SK-N-SH (cell line): ENCODE measurements at regions not wholly inside any gene's neighbourhood (a gene's known extent, or its start where the extent isn't known, plus 50 kb on each side); places are given as distances from the start of the nearest gene placed in this dataset.

Experiments used
- CTCF ChIA-PET: fragments of 300-600, 350-600 bp; formaldehyde crosslinking; extraction: SDS; loops from one replicate; lab custom pipeline; 2021; lab: Yijun Ruan, JAX
- POLR2A ChIA-PET: fragments of 350-600 bp; sonication (Branson Sonifier 250); formaldehyde crosslinking; extraction: SDS; loops from one replicate; lab custom pipeline; 2020; ENCODE audit warnings: antibody characterized with exemption, inconsistent platforms; lab: Yijun Ruan, JAX
- DNase-seq: peaks from one replicate; pipeline ENCODE4 v3.0.0; 2012
- H2AFZ ChIP-seq: fragments of 200-600 bp; sonication (generic); 2 replicates; pipeline ENCODE4 v1.8.1; 2016; ENCODE audit warnings: antibody characterized with exemption, mild to moderate bottlenecking, low read depth
- H3F3A ChIP-seq: fragments of 200-600 bp; sonication (generic); replicated peaks from 2 replicates; pipeline ENCODE3; 2016; ENCODE audit warnings: antibody characterized with exemption, mild to moderate bottlenecking; ENCODE audit not compliant: insufficient read depth
- H3K27ac ChIP-seq, 2 experiments: fragments of 200-500 bp in 1 of 2; fragments of 200-600 bp in 1 of 2; sonication (Bioruptor generic) in 1 of 2; sonication (generic), shearing (Covaris generic) in 1 of 2; 2 replicates each; pipeline versions ENCODE4 v1.5.1 to v1.6.1; 2014 to 2016; ENCODE audit warnings: low read depth in 2 of 2, inconsistent platforms in 1 of 2, low read length in 1 of 2, mild to moderate bottlenecking in 1 of 2, mixed read lengths in 1 of 2
- H3K27me3 ChIP-seq: fragments of 200-600 bp; sonication (generic), shearing (Covaris generic); 2 replicates; pipeline ENCODE4 v1.6.1; 2016; ENCODE audit warnings: mixed run types; ENCODE audit not compliant: insufficient read depth
- H3K36me3 ChIP-seq, 2 experiments: fragments of 200-500 bp in 1 of 2; fragments of 200-600 bp in 1 of 2; sonication (Bioruptor generic) in 1 of 2; sonication (generic) in 1 of 2; replicated peaks in 1 of 2; 2 replicates each; pipeline versions ENCODE3 to v1.5.1; 2014 to 2016; ENCODE audit warnings: low read length in 1 of 2, mild to moderate bottlenecking in 1 of 2; ENCODE audit not compliant: insufficient read depth in 2 of 2, control insufficient read depth in 1 of 2
- H3K4me1 ChIP-seq, 2 experiments: fragments of 200-500 bp in 1 of 2; fragments of 200-600 bp in 1 of 2; sonication (Bioruptor generic) in 1 of 2; sonication (generic), shearing (Covaris generic) in 1 of 2; 2 replicates each; pipeline versions ENCODE4 v1.5.1 to v1.6.1; 2014 to 2016; ENCODE audit warnings: low read depth in 1 of 2, low read length in 1 of 2, mixed run types in 1 of 2; ENCODE audit not compliant: insufficient read depth in 2 of 2, control insufficient read depth in 1 of 2
- H3K4me2 ChIP-seq: fragments of 200-600 bp; sonication (generic), shearing (Covaris generic); 2 replicates; pipeline ENCODE4 v1.6.1; 2017; ENCODE audit warnings: mixed run types
- H3K4me3 ChIP-seq, 2 experiments: fragments of 200-500 bp in 1 of 2; fragments of 200-600 bp in 1 of 2; sonication (Bioruptor generic) in 1 of 2; sonication (generic), shearing (Covaris generic) in 1 of 2; 2 replicates each; pipeline versions ENCODE4 v1.5.1 to v1.8.1; 2014 to 2016; ENCODE audit warnings: low read depth in 2 of 2, inconsistent platforms in 1 of 2, low read length in 1 of 2, mild to moderate bottlenecking in 1 of 2, mixed read lengths in 1 of 2, moderate library complexity in 1 of 2
- H3K79me2 ChIP-seq: fragments of 200-600 bp; sonication (generic); 2 replicates; pipeline ENCODE4 v1.8.1; 2017; ENCODE audit warnings: mild to moderate bottlenecking; ENCODE audit not compliant: insufficient read depth
- H3K9ac ChIP-seq: fragments of 200-600 bp; sonication (generic); 2 replicates; pipeline ENCODE4 v1.6.1; 2017; ENCODE audit warnings: mixed run types
- H3K9me2 ChIP-seq: fragments of 200-600 bp; sonication (generic); 2 replicates; pipeline ENCODE4 v1.6.1; 2017; ENCODE audit warnings: mixed run types
- H3K9me3 ChIP-seq: fragments of 200-600 bp; sonication (generic); 2 replicates; pipeline ENCODE4 v1.6.1; 2017; ENCODE audit warnings: mixed run types, mild to moderate bottlenecking, moderate library complexity
- H4K20me1 ChIP-seq: fragments of 200-600 bp; sonication (generic); 2 replicates; pipeline ENCODE4 v1.6.1; 2017; ENCODE audit warnings: mild to moderate bottlenecking, mixed run types; ENCODE audit not compliant: insufficient read depth
- CTCF ChIP-seq: fragments of 200-600 bp; sonication (generic); IDR thresholded peaks from 2 replicates; pipeline ENCODE4 v1.6.1; 2017; ENCODE audit warnings: antibody characterized with exemption, mild to moderate bottlenecking, moderate library complexity
- EP300 ChIP-seq, 2 experiments: IDR thresholded peaks; 2 replicates each; pipeline versions ENCODE4 v1.4.0 to v1.6.1; 2012; ENCODE audit warnings: borderline replicate concordance in 1 of 2, low read depth in 1 of 2, low read length in 1 of 2
- FOSL2 ChIP-seq: IDR thresholded peaks from 2 replicates; pipeline ENCODE4 v1.4.0; 2012; ENCODE audit warnings: low read depth, mild to moderate bottlenecking, moderate library complexity, borderline replicate concordance
- FOXM1 ChIP-seq: IDR thresholded peaks from 2 replicates; pipeline ENCODE4 v1.4.0; 2012; ENCODE audit warnings: low read depth, mild to moderate bottlenecking
- GATA2 ChIP-seq: sonication (generic); formaldehyde crosslinking; IDR thresholded peaks from 2 replicates; pipeline ENCODE4 v1.5.0; 2020; ENCODE audit warnings: mild to moderate bottlenecking, missing genetic modification reagents
- MEF2A ChIP-seq: IDR thresholded peaks from 2 replicates; pipeline ENCODE4 v1.4.0; 2012; ENCODE audit warnings: low read depth, borderline replicate concordance
- RAD21 ChIP-seq: IDR thresholded peaks from 2 replicates; pipeline ENCODE4 v1.6.1; 2012; ENCODE audit warnings: mild to moderate bottlenecking, low read length
- REST ChIP-seq: IDR thresholded peaks from 2 replicates; pipeline ENCODE4 v1.6.1; 2012; ENCODE audit warnings: mild to moderate bottlenecking, low read depth, low read length, moderate library complexity
- RFX5 ChIP-seq: IDR thresholded peaks from 2 replicates; pipeline ENCODE4 v1.6.1; 2012; ENCODE audit warnings: mild to moderate bottlenecking, improper control_type of control experiment, low read length
- RXRA ChIP-seq: IDR thresholded peaks from 2 replicates; pipeline ENCODE4 v1.4.0; 2012; ENCODE audit warnings: low read depth, mild to moderate bottlenecking, borderline replicate concordance
- SMC3 ChIP-seq: IDR thresholded peaks from 2 replicates; pipeline ENCODE4 v1.6.1; 2012; ENCODE audit warnings: low read depth, low read length, improper control_type of control experiment
- TCF12 ChIP-seq: IDR thresholded peaks from 2 replicates; pipeline ENCODE4 v1.4.0; 2012
- TEAD4 ChIP-seq: IDR thresholded peaks from 2 replicates; pipeline ENCODE4 v1.4.0; 2012; ENCODE audit warnings: mild to moderate bottlenecking, borderline replicate concordance; ENCODE audit not compliant: insufficient read depth
- USF2 ChIP-seq: fragments of 150-350 bp; IDR thresholded peaks from 2 replicates; pipeline ENCODE4 v1.6.1; 2017; ENCODE audit warnings: antibody characterized with exemption, low read length, low read depth, borderline replicate concordance
- YY1 ChIP-seq: IDR thresholded peaks from 2 replicates; pipeline ENCODE4 v1.4.0; 2012; ENCODE audit warnings: low read depth, mild to moderate bottlenecking
- WGBS: methylation state at CpG from one replicate; pipeline ENCODE4 v1.1.6; 2017; ENCODE audit warnings: low lambda C conversion rate; 5-methylcytosine and 5-hydroxymethylcytosine counted together

- Histone ChIP-seq H2AFZ (no peak overlapping the region), H3K27me3 (peaks cover 8% of the 10 kb centered on the region; the same call in 1 of the 2 replicates), H3K36me3 (no peaks in the 10 kb centered on the region), H3K9ac (no peak overlapping the region), H3K79me2 (no peaks in the 10 kb centered on the region), H3K9me2 (no peaks in the 10 kb centered on the region), H3K27ac (no peak overlapping the region), H3F3A (no peaks in the 10 kb centered on the region), H3K9me3 (no peaks in the 10 kb centered on the region), H4K20me1 (no peaks in the 10 kb centered on the region), H3K4me3 (no peak overlapping the region), H3K4me1 (no peaks in the 10 kb centered on the region), H3K4me2 (no peak overlapping the region)
- POLR2A ChIA-PET = no interaction called here
- TF ChIP-seq SMC3 (no peak), RXRA (no peak), TCF12 (no peak), USF2 (no peak), FOSL2 (no peak), CTCF (no peak), MEF2A (no peak), EP300 (IDR thresholded peaks at IDR 0.05; ENCODE audit: borderline replicate concordance in 1 of 2, low read depth in 1 of 2, low read length in 1 of 2) (no peak), YY1 (no peak), TEAD4 (no peak), FOXM1 (no peak), RFX5 (no peak)
- no peak for DNase-seq
- whole genome bisulfite sequencing = 65% methylated on average over 4 of the region's 4 CpGs
- CTCF ChIA-PET = interaction anchor here (1.7 kb wide), 1 partner anchor 12 kb away, joined by 5 read pairs; no protein-coding TSS in a partner anchor
Observed at GRCh38 chr22:27568265-27568664, 233.3 kb downstream of the MN1 start.

- Histone ChIP-seq H3K27me3 (peaks cover 8% of the 10 kb centered on the region; the same call in 1 of the 2 replicates), H3K4me3 (no peak overlapping the region), H3K4me2 (no peak overlapping the region), H3K9ac (no peak overlapping the region), H3K4me1 (no peaks in the 10 kb centered on the region), H3K36me3 (no peaks in the 10 kb centered on the region), H3K9me2 (no peaks in the 10 kb centered on the region), H3K9me3 (no peaks in the 10 kb centered on the region), H3F3A (no peaks in the 10 kb centered on the region), H3K79me2 (no peaks in the 10 kb centered on the region), H2AFZ (no peak overlapping the region), H4K20me1 (no peaks in the 10 kb centered on the region), H3K27ac (no peak overlapping the region)
- DNase-seq = no peak
- TF ChIP-seq RAD21 = no peak
- no peak for TF ChIP-seq REST
- no peak for TF ChIP-seq GATA2
- WGBS = 64% methylated on average over 12 of the region's 12 CpGs
- POLR2A ChIA-PET = no interaction called here
- CTCF ChIA-PET = no interaction called here
Observed at GRCh38 chr22:27571463-27572277, 229.9 kb downstream of the MN1 start.
